Heart left ventricle (tissue), 16 donors: ENCODE measurements at regions not wholly inside any gene's neighbourhood (a gene's known extent, or its start where the extent isn't known, plus 50 kb on each side); places are given as distances from the start of the nearest gene placed in this dataset.

Experiments used
- ATAC-seq, 4 donors: fragments of 200-7000 bp; cut with Tn5 transposase; one replicate each; pipeline ENCODE4 v1.9.1; 2020 to 2022; ENCODE audit warnings: moderate library complexity in 4 of 4, mild to moderate bottlenecking in 3 of 4, moderate number of reproducible peaks in 1 of 4
- DNase-seq, 5 donors: peaks; one replicate each; pipeline ENCODE4 v3.0.0-alpha.2; 2020
- H3K27ac ChIP-seq, 12 donors: fragments of 200-600 bp; sonication (generic) in 4 of 12; one replicate each; pipeline versions ENCODE4 v1.5.0 to v1.8.0; 2016 to 2022; ENCODE audit warnings: mild to moderate bottlenecking in 2 of 12
- H3K27me3 ChIP-seq, 9 donors: fragments of 200-600 bp; sonication (generic) in 2 of 9; one replicate each; pipeline versions ENCODE4 v1.5.1 to v1.8.0; 2016 to 2022; ENCODE audit warnings: mild to moderate bottlenecking in 3 of 9
- H3K36me3 ChIP-seq, 9 donors: fragments of 200-600 bp; sonication (generic) in 2 of 9; one replicate each; pipeline versions ENCODE4 v1.5.0 to v1.8.0; 2018 to 2022; ENCODE audit warnings: mild to moderate bottlenecking in 2 of 9
- H3K4me1 ChIP-seq, 12 donors: fragments of 200-600 bp; sonication (generic) in 4 of 12; one replicate each; pipeline versions ENCODE4 v1.5.0 to v1.8.0; 2016 to 2022; ENCODE audit warnings: mild to moderate bottlenecking in 3 of 12
- H3K4me3 ChIP-seq, 12 donors: fragments of 200-600 bp; sonication (generic) in 4 of 12; one replicate each; pipeline versions ENCODE4 v1.5.0 to v1.8.0; 2017 to 2022; ENCODE audit warnings: mild to moderate bottlenecking in 9 of 12, moderate library complexity in 4 of 12
- H3K9me3 ChIP-seq, 12 donors: fragments of 200-600 bp; sonication (generic) in 4 of 12; one replicate each; pipeline versions ENCODE4 v1.5.0 to v1.8.0; 2016 to 2022; ENCODE audit warnings: mild to moderate bottlenecking in 1 of 12
- CTCF ChIP-seq, 12 donors: fragments of 200-600 bp; sonication (generic) in 4 of 12; IDR thresholded peaks; one replicate each; pipeline versions ENCODE4 v1.5.0 to v1.8.0; 2018 to 2022; ENCODE audit warnings: antibody characterized with exemption in 12 of 12, mild to moderate bottlenecking in 5 of 12
- POLR2A ChIP-seq, 2 donors: fragments of 450-650 bp; IDR thresholded peaks; one replicate each; pipeline ENCODE4 v1.6.1; 2017; ENCODE audit warnings: antibody characterized with exemption in 2 of 2, mild to moderate bottlenecking in 2 of 2, moderate library complexity in 2 of 2
- WGBS, 4 donors: extraction: QIAGEN DNeasy Blood & Tissue Kit in 2 of 4; methylation state at CpG; one replicate each; pipeline versions ENCODE4 v1.1.5 to v1.1.7; 2013 to 2018; 5-methylcytosine and 5-hydroxymethylcytosine counted together
- intact Hi-C, 10 donors: fragments of 100-400 bp; cut with DNase I; formaldehyde crosslinking; loops; one replicate each; pipeline versions ENCODE4 v1.11.1 to v1.14.2; 2022
- donor health status: ischemic (EF 13 %, LVEDD 7.1; RV severe dilation, severe dysfunction).
- donor health status: healthy with polysubstance abuse.
- donor health status: DM: no; HTN: yes; CAD: no.
- donor health status: DM: no; HTN: no; CAD: no.
- donor health status: ischemic (EF 25% LVEDD 6.9; RV normal size, moderate dysfunction).
- donor health status: ischemic (EF 25% LVEDD 5.7; RV mildly dilated, moderate dysfunction).
- donor health status: healthy.
- donor health status: DM: yes; HTN: yes; CAD: no.
- donor health status: ischemic (EF 35%, LVEDD 5.7; RV mildly dilated, moderate dysfunction).
- donor health status: nonischemic (EF 11% LVEDD 7.7; RV severe dilation, severe dysfunction).
- donor health status: DM: yes; HTN: yes; CAD: no.
- donor health status: PGD.
- donor health status: ischemic (EF 29% LVEDD 5.4; RV normal size, mild dysfunction).
- donor health status: nonischemic (EF 23%, LVEDD 6.1; RV moderate dilation, normal function).

GRCh38 chr13:103812971-103813370, 746.8 kb upstream of the SLC10A2 start:
- H3K27ac ChIP-seq: no peak overlapping the region
- TF ChIP-seq POLR2A (IDR thresholded peaks at IDR 0.05) (no peak), CTCF (IDR thresholded peaks at IDR 0.05) (no peak)
- H3K9me3 ChIP-seq: peaks cover 0 to 7% (median 0%) of the 10 kb centered on the region in 12 donors
- DNase-seq (no peak), ATAC-seq (no peak)
- WGBS, 4 donors: 43 to 49% (median 44%) methylated on average over 5 of the region's 5 CpGs
- no peak overlapping the region for H3K4me3 ChIP-seq
- intact Hi-C loops: no loop called here
- H3K36me3 ChIP-seq: no peaks in the 10 kb centered on the region
- no peaks in the 10 kb centered on the region for H3K4me1 ChIP-seq
- no peaks in the 10 kb centered on the region for H3K27me3 ChIP-seq

DNA sequence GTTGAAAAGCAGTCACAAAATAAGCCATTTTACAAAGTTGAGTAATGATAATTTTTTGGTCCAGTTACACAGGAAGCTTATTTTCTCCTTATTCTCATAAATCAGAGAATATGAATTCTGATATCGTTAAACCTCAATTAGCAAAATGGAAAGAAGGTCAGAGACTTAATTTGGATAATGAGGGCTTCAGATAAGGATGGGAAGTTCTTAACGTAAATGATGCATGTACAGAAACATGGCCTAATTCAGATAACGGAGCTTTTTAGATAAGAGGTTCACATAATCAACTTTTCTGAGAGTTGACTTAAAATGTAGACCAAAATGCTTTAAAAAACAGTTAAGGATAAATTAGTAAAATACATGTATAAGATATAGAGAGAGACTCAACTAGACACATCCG, 746.3 kb upstream of the SLC10A2 start:
- 52 to 64% (median 59%) methylated on average over 4 of the region's 4 CpGs for WGBS, 4 donors
- peaks cover 0 to 7% (median 0%) of the 10 kb centered on the region in 12 donors for H3K9me3 ChIP-seq
- H3K27ac ChIP-seq: no peak overlapping the region
- no peak for DNase-seq
- no peak for ATAC-seq
- no peak overlapping the region for H3K4me3 ChIP-seq
- no peaks in the 10 kb centered on the region for H3K4me1 ChIP-seq
- TF ChIP-seq POLR2A (IDR thresholded peaks at IDR 0.05) (no peak), CTCF (IDR thresholded peaks at IDR 0.05) (no peak)
- no peaks in the 10 kb centered on the region for H3K36me3 ChIP-seq
- no peaks in the 10 kb centered on the region for H3K27me3 ChIP-seq
- intact Hi-C loops: no loop called here

GRCh38 chr13:103810026-103810425, 743.8 kb upstream of the SLC10A2 start:
- DNase-seq (no peak), ATAC-seq (no peak)
- WGBS, 4 donors: 89 to 95% (median 95%) methylated on average over 3 of the region's 3 CpGs
- intact Hi-C loops: no loop called here
- H3K4me3 ChIP-seq: no peak overlapping the region
- peaks cover 0 to 7% (median 0%) of the 10 kb centered on the region in 12 donors for H3K9me3 ChIP-seq
- H3K4me1 ChIP-seq: no peaks in the 10 kb centered on the region
- H3K27ac ChIP-seq: no peak overlapping the region
- H3K27me3 ChIP-seq: no peaks in the 10 kb centered on the region
- no peak for TF ChIP-seq POLR2A (IDR thresholded peaks at IDR 0.05)
- TF ChIP-seq CTCF (IDR thresholded peaks at IDR 0.05): no peak
- H3K36me3 ChIP-seq: no peaks in the 10 kb centered on the region

- Histone ChIP-seq H3K27me3 (no peaks in the 10 kb centered on the region), H3K27ac (no peak overlapping the region), H3K4me3 (no peak overlapping the region), H3K4me1 (no peaks in the 10 kb centered on the region), H3K9me3 (no peaks in the 10 kb centered on the region), H3K36me3 (no peaks in the 10 kb centered on the region)
- whole genome bisulfite sequencing, 4 donors: 35 to 53% (median 49%) methylated on average over 4 of the region's 4 CpGs
- intact Hi-C loops: no loop called here
- no peak for DNase-seq
- no peak for TF ChIP-seq CTCF (IDR thresholded peaks at IDR 0.05)
- TF ChIP-seq POLR2A (IDR thresholded peaks at IDR 0.05): no peak
- no peak for ATAC-seq
These were observed 739.6 kb upstream of the SLC10A2 start for GRCh38 chr13:103805771-103806170.
